IMR-90 (cell line): ENCODE measurements at regions not wholly inside any gene's neighbourhood (a gene's known extent, or its start where the extent isn't known, plus 50 kb on each side); places are given as distances from the start of the nearest gene placed in this dataset.

Experiments
- CEBPB ChIP-seq: IDR thresholded peaks from 2 replicates; pipeline ENCODE4 v1.6.1; 2012; ENCODE audit warnings: low read depth, low read length, improper control_type of control experiment
- FOS ChIP-seq: fragments of 150-350 bp; IDR thresholded peaks from 2 replicates; pipeline ENCODE4 v1.6.1; 2016; ENCODE audit warnings: low read depth, low read length
- MAFK ChIP-seq: IDR thresholded peaks from 2 replicates; pipeline ENCODE4 v1.6.1; 2012; ENCODE audit warnings: low read depth, low read length, improper control_type of control experiment
- MAZ ChIP-seq: IDR thresholded peaks from 2 replicates; pipeline ENCODE4 v1.6.1; 2012; ENCODE audit warnings: low read depth, mild to moderate bottlenecking, low read length, improper control_type of control experiment, moderate library complexity, borderline replicate concordance
- MXI1 ChIP-seq: IDR thresholded peaks from 2 replicates; pipeline ENCODE4 v1.6.1; 2012; ENCODE audit warnings: low read depth, mild to moderate bottlenecking, low read length, moderate library complexity, borderline replicate concordance
- NFE2L2 ChIP-seq: fragments of 150-350 bp; IDR thresholded peaks from 2 replicates; pipeline ENCODE4 v1.6.1; 2016; ENCODE audit warnings: low read depth, mild to moderate bottlenecking, low read length
- POLR2A ChIP-seq: IDR thresholded peaks from 2 replicates; pipeline ENCODE4 v1.6.1; 2012; ENCODE audit warnings: mild to moderate bottlenecking, low read depth, low read length
- RAD21 ChIP-seq: IDR thresholded peaks from 2 replicates; pipeline ENCODE4 v1.6.1; 2012; ENCODE audit warnings: low read length, improper control_type of control experiment
- RCOR1 ChIP-seq: IDR thresholded peaks from 2 replicates; pipeline ENCODE4 v1.6.1; 2012; ENCODE audit warnings: mild to moderate bottlenecking, low read length, improper control_type of control experiment; ENCODE audit not compliant: insufficient replicate concordance
- RFX5 ChIP-seq: IDR thresholded peaks from 2 replicates; pipeline ENCODE4 v1.8.0; 2012; ENCODE audit warnings: low read depth, mild to moderate bottlenecking, low read length, moderate library complexity
- SMC3 ChIP-seq: fragments of 150-350 bp; IDR thresholded peaks from 2 replicates; pipeline ENCODE4 v1.6.1; 2016; ENCODE audit warnings: low read depth, mild to moderate bottlenecking, antibody characterized with exemption, low read length, moderate library complexity
- TF ChIP-seq, protein P1 (sequence below): conservative IDR thresholded peaks from 2 replicates; pipeline ENCODE4 v1.5.1; 2012; ENCODE audit warnings: mild to moderate bottlenecking, low read depth, low read length, improper control_type of control experiment
- TF ChIP-seq, protein P2 (sequence below): fragments of 150-350 bp; IDR thresholded peaks from 2 replicates; pipeline ENCODE4 v1.6.1; 2016; ENCODE audit warnings: low read depth, mild to moderate bottlenecking, low read length, moderate library complexity, borderline replicate concordance
- TF ChIP-seq, protein P3 (sequence below): fragments of 150-350 bp; IDR thresholded peaks from 2 replicates; pipeline ENCODE4 v1.6.1; 2017; ENCODE audit warnings: mild to moderate bottlenecking, antibody characterized with exemption, low read length, low read depth

DNA sequence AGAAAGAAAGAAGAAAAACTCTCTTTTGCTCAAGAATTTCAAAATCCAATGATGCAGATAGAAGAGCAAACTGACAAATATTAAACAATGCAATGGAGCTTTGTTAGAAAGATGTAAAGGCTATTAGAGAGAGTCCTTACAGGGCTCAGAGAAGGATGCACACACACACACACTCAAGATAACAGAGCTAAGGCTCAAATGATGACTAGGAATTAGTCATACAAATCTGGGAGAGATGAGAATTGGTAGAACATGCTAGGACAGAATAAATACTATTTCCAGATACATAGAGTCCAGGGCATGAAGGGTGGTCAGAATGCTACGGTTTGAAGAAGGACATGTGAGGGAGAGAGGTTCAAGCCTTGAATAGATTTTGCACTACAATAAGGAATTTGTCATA lies 650.1 kb upstream of the MDGA2 start:
- TF ChIP-seq, protein P1, sequence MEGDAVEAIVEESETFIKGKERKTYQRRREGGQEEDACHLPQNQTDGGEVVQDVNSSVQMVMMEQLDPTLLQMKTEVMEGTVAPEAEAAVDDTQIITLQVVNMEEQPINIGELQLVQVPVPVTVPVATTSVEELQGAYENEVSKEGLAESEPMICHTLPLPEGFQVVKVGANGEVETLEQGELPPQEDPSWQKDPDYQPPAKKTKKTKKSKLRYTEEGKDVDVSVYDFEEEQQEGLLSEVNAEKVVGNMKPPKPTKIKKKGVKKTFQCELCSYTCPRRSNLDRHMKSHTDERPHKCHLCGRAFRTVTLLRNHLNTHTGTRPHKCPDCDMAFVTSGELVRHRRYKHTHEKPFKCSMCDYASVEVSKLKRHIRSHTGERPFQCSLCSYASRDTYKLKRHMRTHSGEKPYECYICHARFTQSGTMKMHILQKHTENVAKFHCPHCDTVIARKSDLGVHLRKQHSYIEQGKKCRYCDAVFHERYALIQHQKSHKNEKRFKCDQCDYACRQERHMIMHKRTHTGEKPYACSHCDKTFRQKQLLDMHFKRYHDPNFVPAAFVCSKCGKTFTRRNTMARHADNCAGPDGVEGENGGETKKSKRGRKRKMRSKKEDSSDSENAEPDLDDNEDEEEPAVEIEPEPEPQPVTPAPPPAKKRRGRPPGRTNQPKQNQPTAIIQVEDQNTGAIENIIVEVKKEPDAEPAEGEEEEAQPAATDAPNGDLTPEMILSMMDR, result no peak
- TF ChIP-seq MAFK (no peak), POLR2A (no peak), RCOR1 (no peak), FOS (no peak), CEBPB (no peak), RFX5 (no peak), SMC3 (no peak), MAZ (no peak), RAD21 (no peak), NFE2L2 (no peak), MXI1 (no peak)
- TF ChIP-seq, protein P2, sequence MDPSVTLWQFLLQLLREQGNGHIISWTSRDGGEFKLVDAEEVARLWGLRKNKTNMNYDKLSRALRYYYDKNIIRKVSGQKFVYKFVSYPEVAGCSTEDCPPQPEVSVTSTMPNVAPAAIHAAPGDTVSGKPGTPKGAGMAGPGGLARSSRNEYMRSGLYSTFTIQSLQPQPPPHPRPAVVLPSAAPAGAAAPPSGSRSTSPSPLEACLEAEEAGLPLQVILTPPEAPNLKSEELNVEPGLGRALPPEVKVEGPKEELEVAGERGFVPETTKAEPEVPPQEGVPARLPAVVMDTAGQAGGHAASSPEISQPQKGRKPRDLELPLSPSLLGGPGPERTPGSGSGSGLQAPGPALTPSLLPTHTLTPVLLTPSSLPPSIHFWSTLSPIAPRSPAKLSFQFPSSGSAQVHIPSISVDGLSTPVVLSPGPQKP, result no peak
- TF ChIP-seq, protein P3, sequence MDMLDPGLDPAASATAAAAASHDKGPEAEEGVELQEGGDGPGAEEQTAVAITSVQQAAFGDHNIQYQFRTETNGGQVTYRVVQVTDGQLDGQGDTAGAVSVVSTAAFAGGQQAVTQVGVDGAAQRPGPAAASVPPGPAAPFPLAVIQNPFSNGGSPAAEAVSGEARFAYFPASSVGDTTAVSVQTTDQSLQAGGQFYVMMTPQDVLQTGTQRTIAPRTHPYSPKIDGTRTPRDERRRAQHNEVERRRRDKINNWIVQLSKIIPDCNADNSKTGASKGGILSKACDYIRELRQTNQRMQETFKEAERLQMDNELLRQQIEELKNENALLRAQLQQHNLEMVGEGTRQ, result no peak
